Tibial artery (tissue), 4 donors: ENCODE measurements at regions not wholly inside any gene's neighbourhood (a gene's known extent, or its start where the extent isn't known, plus 50 kb on each side); places are given as distances from the start of the nearest gene placed in this dataset.

Experiments
- DNase-seq, 2 donors: peaks; one replicate each; pipeline ENCODE4 v3.0.0-alpha.2; 2019
- H3K27ac ChIP-seq, 2 donors: fragments of 200-600 bp; sonication (generic) in 1 of 2; 1 replicate in 1 of 2; 2 replicates in 1 of 2; pipeline ENCODE4 v1.5.1; 2018 to 2019; ENCODE audit warnings: mild to moderate bottlenecking in 1 of 2
- H3K27me3 ChIP-seq, 2 donors: fragments of 200-600 bp; sonication (generic) in 1 of 2; one replicate each; pipeline versions ENCODE4 v1.5.1 to v1.6.0; 2016 to 2019
- H3K36me3 ChIP-seq, 3 donors: fragments of 200-600 bp; sonication (generic) in 2 of 3; one replicate each; pipeline ENCODE4 v1.5.1; 2016 to 2019; ENCODE audit warnings: mild to moderate bottlenecking in 2 of 3
- H3K4me1 ChIP-seq, 4 donors: fragments of 200-600 bp; sonication (generic) in 2 of 4; 1 replicate in 3 of 4; 2 replicates in 1 of 4; pipeline ENCODE4 v1.5.1; 2016 to 2019
- H3K4me3 ChIP-seq, 2 donors: fragments of 200-600 bp; sonication (generic) in 1 of 2; 1 replicate in 1 of 2; 2 replicates in 1 of 2; pipeline ENCODE4 v1.5.1; 2018 to 2019; ENCODE audit warnings: mild to moderate bottlenecking in 2 of 2
- H3K9me3 ChIP-seq, 3 donors: fragments of 200-600 bp; sonication (generic) in 1 of 3; one replicate each; pipeline ENCODE4 v1.5.1; 2016 to 2019
- intact Hi-C: fragments of 100-400 bp; cut with DNase I; formaldehyde crosslinking; loops from one replicate; pipeline ENCODE4 v1.15.0; 2023; ENCODE audit warnings: low total_unique reads
- TF ChIP-seq, protein P1 (sequence below), 2 experiments: fragments of 200-600 bp in 1 of 2; fragments of 450-650 bp in 1 of 2; IDR thresholded peaks; one replicate each; pipeline ENCODE4 v1.5.1; 2017 to 2019; ENCODE audit warnings: antibody characterized with exemption in 2 of 2, mild to moderate bottlenecking in 1 of 2, moderate library complexity in 1 of 2

DNA sequence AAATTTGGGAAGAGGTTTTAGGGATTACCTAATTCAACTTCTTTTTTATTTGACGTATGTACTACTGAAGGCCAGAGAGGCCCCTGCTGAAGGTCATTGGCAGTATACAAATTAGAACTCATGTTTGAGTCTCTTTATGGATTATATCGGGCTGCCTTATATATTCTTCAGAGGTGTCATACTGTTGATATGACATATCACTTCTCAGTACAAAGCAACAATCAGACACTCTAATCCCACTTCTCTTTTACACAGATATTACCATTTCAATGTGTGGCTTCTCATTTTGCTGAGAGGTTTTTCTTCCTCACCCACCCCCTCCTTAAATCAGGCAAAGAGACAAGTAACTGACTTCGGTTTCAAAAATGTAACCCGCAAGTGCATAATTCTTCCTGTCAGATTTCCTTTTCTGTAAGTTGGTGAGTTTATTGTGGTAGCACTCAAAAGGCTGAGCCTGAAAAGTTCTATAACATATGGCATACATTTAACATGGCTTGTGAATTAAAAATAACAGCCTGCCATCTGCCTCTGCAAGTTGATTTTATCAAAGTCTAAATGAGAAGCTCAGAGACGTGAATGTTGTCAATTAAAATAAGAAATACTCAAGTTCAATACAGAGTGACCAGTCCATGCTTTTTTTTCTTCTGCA lies 163.6 kb upstream of the RORB start:
- TF ChIP-seq, protein P1, sequence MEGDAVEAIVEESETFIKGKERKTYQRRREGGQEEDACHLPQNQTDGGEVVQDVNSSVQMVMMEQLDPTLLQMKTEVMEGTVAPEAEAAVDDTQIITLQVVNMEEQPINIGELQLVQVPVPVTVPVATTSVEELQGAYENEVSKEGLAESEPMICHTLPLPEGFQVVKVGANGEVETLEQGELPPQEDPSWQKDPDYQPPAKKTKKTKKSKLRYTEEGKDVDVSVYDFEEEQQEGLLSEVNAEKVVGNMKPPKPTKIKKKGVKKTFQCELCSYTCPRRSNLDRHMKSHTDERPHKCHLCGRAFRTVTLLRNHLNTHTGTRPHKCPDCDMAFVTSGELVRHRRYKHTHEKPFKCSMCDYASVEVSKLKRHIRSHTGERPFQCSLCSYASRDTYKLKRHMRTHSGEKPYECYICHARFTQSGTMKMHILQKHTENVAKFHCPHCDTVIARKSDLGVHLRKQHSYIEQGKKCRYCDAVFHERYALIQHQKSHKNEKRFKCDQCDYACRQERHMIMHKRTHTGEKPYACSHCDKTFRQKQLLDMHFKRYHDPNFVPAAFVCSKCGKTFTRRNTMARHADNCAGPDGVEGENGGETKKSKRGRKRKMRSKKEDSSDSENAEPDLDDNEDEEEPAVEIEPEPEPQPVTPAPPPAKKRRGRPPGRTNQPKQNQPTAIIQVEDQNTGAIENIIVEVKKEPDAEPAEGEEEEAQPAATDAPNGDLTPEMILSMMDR (IDR thresholded peaks at IDR 0.05) = no peak
- H3K27ac ChIP-seq = no peak overlapping the region
- no peaks in the 10 kb centered on the region for H3K36me3 ChIP-seq
- H3K4me1 ChIP-seq = peaks cover 0 to 14% (median 0%) of the 10 kb centered on the region in 4 donors
- no peaks in the 10 kb centered on the region for H3K27me3 ChIP-seq
- no peak overlapping the region for H3K4me3 ChIP-seq
- H3K9me3 ChIP-seq = no peaks in the 10 kb centered on the region
- intact Hi-C loops = no loop called here
- no peak for DNase-seq

- TF ChIP-seq, protein P1 (IDR thresholded peaks at IDR 0.05) = no peak
- intact Hi-C loops = no loop called here
- H3K27me3 ChIP-seq = no peaks in the 10 kb centered on the region
- no peaks in the 10 kb centered on the region for H3K36me3 ChIP-seq
- no peak overlapping the region for H3K4me3 ChIP-seq
- DNase-seq = no peak
- peaks cover 0 to 6% (median 0%) of the 10 kb centered on the region in 4 donors for H3K4me1 ChIP-seq
- no peak overlapping the region for H3K27ac ChIP-seq
- no peaks in the 10 kb centered on the region for H3K9me3 ChIP-seq
Observed at GRCh38 chr9:74334271-74334670, 162.9 kb upstream of the RORB start.

DNA sequence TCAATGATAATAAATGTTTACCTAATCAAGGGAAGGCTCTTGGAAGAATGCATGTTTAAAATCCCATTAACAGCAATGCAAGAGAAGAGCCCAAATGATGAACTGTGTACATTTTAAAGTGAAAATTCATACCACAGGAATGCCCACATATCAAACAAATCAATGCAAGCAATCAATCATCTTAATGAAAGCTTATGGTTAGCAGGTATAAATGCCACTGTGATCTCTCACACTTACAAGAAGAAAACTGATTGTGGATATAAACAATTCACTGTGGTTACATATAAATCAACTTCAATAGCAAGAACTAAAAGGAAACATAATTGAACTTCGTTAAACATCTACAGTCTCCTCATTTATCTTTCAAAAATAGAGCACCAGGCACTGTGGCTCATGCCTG lies 161.0 kb upstream of the RORB start:
- TF ChIP-seq, protein P1 (IDR thresholded peaks at IDR 0.05) = no peak
- H3K4me1 ChIP-seq = no peaks in the 10 kb centered on the region
- H3K27me3 ChIP-seq = no peaks in the 10 kb centered on the region
- no peak overlapping the region for H3K4me3 ChIP-seq
- H3K9me3 ChIP-seq = no peaks in the 10 kb centered on the region
- H3K36me3 ChIP-seq = no peaks in the 10 kb centered on the region
- intact Hi-C loops = no loop called here
- no peak overlapping the region for H3K27ac ChIP-seq
- no peak for DNase-seq

- TF ChIP-seq, protein P1 (IDR thresholded peaks at IDR 0.05) = no peak
- no peaks in the 10 kb centered on the region for H3K27me3 ChIP-seq
- H3K27ac ChIP-seq = no peak overlapping the region
- intact Hi-C loops = no loop called here
- H3K9me3 ChIP-seq = no peaks in the 10 kb centered on the region
- H3K4me1 ChIP-seq = no peaks in the 10 kb centered on the region
- no peak for DNase-seq
- no peak overlapping the region for H3K4me3 ChIP-seq
- no peaks in the 10 kb centered on the region for H3K36me3 ChIP-seq
Observed at GRCh38 chr9:74348777-74349176, 148.4 kb upstream of the RORB start.

- TF ChIP-seq, protein P1 (IDR thresholded peaks at IDR 0.05) = no peak
- no peaks in the 10 kb centered on the region for H3K36me3 ChIP-seq
- no peak overlapping the region for H3K4me3 ChIP-seq
- no peaks in the 10 kb centered on the region for H3K9me3 ChIP-seq
- intact Hi-C loops = no loop called here
- no peaks in the 10 kb centered on the region for H3K4me1 ChIP-seq
- DNase-seq = no peak
- no peak overlapping the region for H3K27ac ChIP-seq
- no peaks in the 10 kb centered on the region for H3K27me3 ChIP-seq
Observed at GRCh38 chr9:74355107-74355506, 142.0 kb upstream of the RORB start.

GRCh38 chr9:74357577-74357976 lies 139.6 kb upstream of the RORB start:
- TF ChIP-seq, protein P1 (IDR thresholded peaks at IDR 0.05) = no peak
- Histone ChIP-seq H3K4me3 (no peak overlapping the region), H3K36me3 (no peaks in the 10 kb centered on the region), H3K27ac (no peak overlapping the region), H3K9me3 (no peaks in the 10 kb centered on the region), H3K4me1 (no peaks in the 10 kb centered on the region), H3K27me3 (no peaks in the 10 kb centered on the region)
- intact Hi-C loops = no loop called here
- no peak for DNase-seq
